HL-60 (cell line): ENCODE measurements at regions not wholly inside any gene's neighbourhood (a gene's known extent, or its start where the extent isn't known, plus 50 kb on each side); places are given as distances from the start of the nearest gene placed in this dataset.

ENCODE experiments used
- CTCF ChIP-seq: IDR thresholded peaks from one replicate; pipeline ENCODE4 v1.5.1; 2011; ENCODE audit warnings: low read length, control low read depth, inconsistent platforms; ENCODE audit not compliant: insufficient read depth
- GABPA ChIP-seq: IDR thresholded peaks from 2 replicates; pipeline ENCODE4 v1.6.1; 2012; ENCODE audit warnings: low read depth
- POLR2AphosphoS5 ChIP-seq: IDR thresholded peaks from 2 replicates; pipeline ENCODE4 v1.6.1; 2012; ENCODE audit warnings: low read depth
- REST ChIP-seq: IDR thresholded peaks from 2 replicates; pipeline ENCODE4 v1.6.1; 2012; ENCODE audit warnings: low read depth; ENCODE audit not compliant: insufficient replicate concordance
- SPI1 ChIP-seq: IDR thresholded peaks from 2 replicates; pipeline ENCODE4 v1.6.1; 2012; ENCODE audit warnings: low read depth, mild to moderate bottlenecking, borderline replicate concordance

- no peak for TF ChIP-seq GABPA
- TF ChIP-seq CTCF: no peak
- TF ChIP-seq POLR2AphosphoS5: no peak
- TF ChIP-seq SPI1: no peak
- TF ChIP-seq REST: no peak
Observed at GRCh38 chr13:106927421-106927820, 359.5 kb upstream of the ARGLU1 start.
